Thymus (tissue), 11 donors: ENCODE measurements at regions not wholly inside any gene's neighbourhood (a gene's known extent, or its start where the extent isn't known, plus 50 kb on each side); places are given as distances from the start of the nearest gene placed in this dataset.
A peak's percentile ranks its signal among the peaks of the same experiment; 100 is the strongest.

Experiments
- DNase-seq, 9 donors: peaks; one replicate each; pipeline ENCODE4 v3.0.0-alpha.2; 2013; ENCODE audit warnings: low spot score in 9 of 9, low read depth in 6 of 9, missing footprints in 1 of 9
- H3K27ac ChIP-seq, 2 donors: one replicate each; pipeline ENCODE4 v1.5.1; 2013; ENCODE audit warnings: control low read depth in 1 of 2, low read depth in 1 of 2, low read length in 1 of 2, mild to moderate bottlenecking in 1 of 2, moderate library complexity in 1 of 2
- H3K27me3 ChIP-seq, 2 donors: one replicate each; pipeline ENCODE4 v1.5.1; 2013; ENCODE audit warnings: low read length in 1 of 2; ENCODE audit not compliant: control insufficient read depth in 2 of 2, insufficient read depth in 1 of 2
- H3K36me3 ChIP-seq, 2 donors: one replicate each; pipeline ENCODE4 v1.5.1; 2013; ENCODE audit warnings: low read length in 1 of 2, mild to moderate bottlenecking in 1 of 2, moderate library complexity in 1 of 2; ENCODE audit not compliant: control insufficient read depth in 2 of 2, insufficient read depth in 2 of 2
- H3K4me1 ChIP-seq, 2 donors: one replicate each; pipeline ENCODE4 v1.5.1; 2013; ENCODE audit warnings: low read length in 2 of 2; ENCODE audit not compliant: control insufficient read depth in 2 of 2, insufficient read depth in 2 of 2
- H3K4me3 ChIP-seq, 2 donors: one replicate each; pipeline ENCODE4 v1.5.1; 2013; ENCODE audit warnings: low read length in 2 of 2, control low read depth in 1 of 2, mild to moderate bottlenecking in 1 of 2
- H3K9me3 ChIP-seq, 2 donors: one replicate each; pipeline ENCODE4 v1.5.1; 2013; ENCODE audit warnings: low read length in 1 of 2, mild to moderate bottlenecking in 1 of 2; ENCODE audit not compliant: control insufficient read depth in 2 of 2, insufficient read depth in 1 of 2
- WGBS: extraction: QIAGEN DNeasy Blood & Tissue Kit; methylation state at CpG from one replicate; pipeline ENCODE4 v1.1.7; 2013; 5-methylcytosine and 5-hydroxymethylcytosine counted together
- donor health status: healthy.

- Histone ChIP-seq H3K27me3 (no peaks in the 10 kb centered on the region), H3K36me3 (no peaks in the 10 kb centered on the region), H3K9me3 (no peaks in the 10 kb centered on the region), H3K4me1 (no peaks in the 10 kb centered on the region), H3K27ac (no peak overlapping the region), H3K4me3 (no peak overlapping the region)
- 96% methylated on average over 6 of the region's 6 CpGs for WGBS
- DNase-seq = no peak
Measured at GRCh38 chr9:79116709-79117108, 455.1 kb upstream of the TLE4 start.

GRCh38 chr9:79120533-79120932 lies 451.2 kb upstream of the TLE4 start:
- 79% methylated on average over 2 of the region's 2 CpGs for WGBS
- Histone ChIP-seq H3K36me3 (no peaks in the 10 kb centered on the region), H3K27ac (no peak overlapping the region), H3K4me1 (no peaks in the 10 kb centered on the region), H3K27me3 (no peaks in the 10 kb centered on the region), H3K4me3 (no peak overlapping the region), H3K9me3 (no peaks in the 10 kb centered on the region)
- DNase-seq = no peak

GRCh38 chr9:79120941-79121340 lies 450.8 kb upstream of the TLE4 start:
- no peak overlapping the region for H3K4me3 ChIP-seq
- no peak for DNase-seq
- no peak overlapping the region for H3K27ac ChIP-seq

GRCh38 chr9:79123415-79123814 lies 448.4 kb upstream of the TLE4 start:
- Histone ChIP-seq H3K27ac (no peak overlapping the region), H3K27me3 (no peaks in the 10 kb centered on the region), H3K36me3 (no peaks in the 10 kb centered on the region), H3K9me3 (no peaks in the 10 kb centered on the region), H3K4me3 (no peak overlapping the region), H3K4me1 (no peaks in the 10 kb centered on the region)
- WGBS = 98% methylated on average over 4 of the region's 4 CpGs
- no peak for DNase-seq

More at GRCh38 chr9:79120941-79121340, 450.8 kb upstream of the TLE4 start:
- WGBS = 90% methylated on average over 2 of the region's 2 CpGs
- Histone ChIP-seq H3K36me3 (no peaks in the 10 kb centered on the region), H3K4me1 (no peaks in the 10 kb centered on the region), H3K27me3 (no peaks in the 10 kb centered on the region), H3K9me3 (no peaks in the 10 kb centered on the region)

- Histone ChIP-seq H3K27me3 (no peaks in the 10 kb centered on the region), H3K36me3 (no peaks in the 10 kb centered on the region), H3K27ac (no peak overlapping the region), H3K4me1 (no peaks in the 10 kb centered on the region), H3K4me3 (no peak overlapping the region), H3K9me3 (no peaks in the 10 kb centered on the region)
- 73% methylated on average over 4 of the region's 4 CpGs for WGBS
- no peak for DNase-seq
Measured at GRCh38 chr9:79127661-79128060, 444.1 kb upstream of the TLE4 start.

- Histone ChIP-seq H3K36me3 (no peaks in the 10 kb centered on the region), H3K4me3 (no peak overlapping the region), H3K27ac (no peak overlapping the region), H3K9me3 (no peaks in the 10 kb centered on the region), H3K4me1 (no peaks in the 10 kb centered on the region), H3K27me3 (no peaks in the 10 kb centered on the region)
- DNase-seq = peak in 5 of 9 donors; percentile 3 to 37 (median 7)
- 60% methylated on average over 8 of the region's 8 CpGs for WGBS
Measured at GRCh38 chr9:79129865-79130480, 441.8 kb upstream of the TLE4 start.

- Histone ChIP-seq H3K4me3 (no peak overlapping the region), H3K36me3 (no peaks in the 10 kb centered on the region), H3K27ac (no peak overlapping the region), H3K9me3 (no peaks in the 10 kb centered on the region), H3K4me1 (no peaks in the 10 kb centered on the region), H3K27me3 (no peaks in the 10 kb centered on the region)
- no peak for DNase-seq
- WGBS = 98% methylated on average over 2 of the region's 2 CpGs
Measured at GRCh38 chr9:79131246-79131774, 440.5 kb upstream of the TLE4 start.

- H3K36me3 ChIP-seq = no peaks in the 10 kb centered on the region
- no peaks in the 10 kb centered on the region for H3K9me3 ChIP-seq
- WGBS = 94% methylated on average over 4 of the region's 4 CpGs
- no peaks in the 10 kb centered on the region for H3K4me1 ChIP-seq
- H3K4me3 ChIP-seq = no peak overlapping the region
- DNase-seq = no peak
- no peak overlapping the region for H3K27ac ChIP-seq
- no peaks in the 10 kb centered on the region for H3K27me3 ChIP-seq
Measured at GRCh38 chr9:79131824-79132377, 439.9 kb upstream of the TLE4 start.

GRCh38 chr9:79134654-79135053 lies 437.1 kb upstream of the TLE4 start:
- WGBS = 84% methylated on average over 5 of the region's 5 CpGs
- no peak for DNase-seq
- Histone ChIP-seq H3K27ac (no peak overlapping the region), H3K9me3 (no peaks in the 10 kb centered on the region), H3K4me3 (no peak overlapping the region), H3K36me3 (no peaks in the 10 kb centered on the region), H3K4me1 (no peaks in the 10 kb centered on the region), H3K27me3 (no peaks in the 10 kb centered on the region)
